ENCODE measurements at regions not wholly inside any gene's neighbourhood (a gene's known extent, or its start where the extent isn't known, plus 50 kb on each side); places are given as distances from the start of the nearest gene placed in this dataset.

- Histone ChIP-seq H3K9me3 (no peaks in the 10 kb centered on the region), H3K27me3 (peaks cover 0 to 23% (median 0%) of the 10 kb centered on the region in 7 donors), H3K36me3 (no peaks in the 10 kb centered on the region), H3K4me1 (peaks cover 0 to 7% (median 0%) of the 10 kb centered on the region in 9 donors), H3K4me3 (no peak overlapping the region), H3K27ac (no peak overlapping the region)
- intact Hi-C loops (cut with DNase I) = no loop called here
- ATAC-seq = no peak
- no peak for DNase-seq
- WGBS, 2 donors = 41 to 47% methylated on average over 7 of the region's 7 CpGs
- peak in 1 of 9 donors; percentile 12 for TF ChIP-seq CTCF (IDR thresholded peaks at IDR 0.05)
Measured at GRCh38 chr11:131037873-131038272, 121.6 kb upstream of the SNX19 start.

GRCh38 chr11:131038597-131038996 is 122.3 kb upstream of the SNX19 start:
- peak in 4 of 9 donors; percentile 9 to 21 (median 12) for TF ChIP-seq CTCF (IDR thresholded peaks at IDR 0.05)
- ATAC-seq = no peak
- 15 to 19% methylated on average over 5 of the region's 5 CpGs for whole genome bisulfite sequencing, 2 donors
- intact Hi-C loops (cut with DNase I) = no loop called here
- no peak overlapping the region for H3K4me3 ChIP-seq
- H3K36me3 ChIP-seq = no peaks in the 10 kb centered on the region
- H3K4me1 ChIP-seq = no peaks in the 10 kb centered on the region
- no peak for DNase-seq
- H3K9me3 ChIP-seq = no peaks in the 10 kb centered on the region
- H3K27me3 ChIP-seq = peaks cover 0 to 23% (median 0%) of the 10 kb centered on the region in 7 donors
- no peak overlapping the region for H3K27ac ChIP-seq

- Histone ChIP-seq H3K4me1 (no peaks in the 10 kb centered on the region), H3K27me3 (peaks cover 0 to 37% (median 0%) of the 10 kb centered on the region in 7 donors), H3K27ac (no peak overlapping the region), H3K36me3 (no peaks in the 10 kb centered on the region), H3K4me3 (no peak overlapping the region), H3K9me3 (no peaks in the 10 kb centered on the region)
- TF ChIP-seq CTCF (IDR thresholded peaks at IDR 0.05) = no peak
- DNase-seq (no peak), ATAC-seq (no peak)
- WGBS, 2 donors = 70 to 78% methylated on average over 5 of the region's 5 CpGs
- intact Hi-C loops (cut with DNase I) = no loop called here
Measured at GRCh38 chr11:131041331-131042040, 125.2 kb upstream of the SNX19 start.

GRCh38 chr11:131042041-131042390 is 125.7 kb upstream of the SNX19 start:
- intact Hi-C loops (cut with DNase I) = no loop called here
- Histone ChIP-seq H3K27ac (no peak overlapping the region), H3K36me3 (no peaks in the 10 kb centered on the region), H3K27me3 (peaks cover 0 to 43% (median under 1%) of the 10 kb centered on the region in 7 donors), H3K9me3 (no peaks in the 10 kb centered on the region), H3K4me3 (no peak overlapping the region), H3K4me1 (no peaks in the 10 kb centered on the region)
- DNase-seq = no peak
- TF ChIP-seq CTCF (IDR thresholded peaks at IDR 0.05) = no peak
- ATAC-seq = no peak
- 0% methylated on average over 1 of the region's 1 CpG for WGBS, 2 donors

All from heart right ventricle (tissue), 16 donors.